ENCODE measurements at regions not wholly inside any gene's neighbourhood (a gene's known extent, or its start where the extent isn't known, plus 50 kb on each side); places are given as distances from the start of the nearest gene placed in this dataset.
"Not testable (repeated sequence)": the region's sequence is repeated elsewhere in the genome, so short reads cannot be mapped to it uniquely, and the experiment has no call there.

DNA sequence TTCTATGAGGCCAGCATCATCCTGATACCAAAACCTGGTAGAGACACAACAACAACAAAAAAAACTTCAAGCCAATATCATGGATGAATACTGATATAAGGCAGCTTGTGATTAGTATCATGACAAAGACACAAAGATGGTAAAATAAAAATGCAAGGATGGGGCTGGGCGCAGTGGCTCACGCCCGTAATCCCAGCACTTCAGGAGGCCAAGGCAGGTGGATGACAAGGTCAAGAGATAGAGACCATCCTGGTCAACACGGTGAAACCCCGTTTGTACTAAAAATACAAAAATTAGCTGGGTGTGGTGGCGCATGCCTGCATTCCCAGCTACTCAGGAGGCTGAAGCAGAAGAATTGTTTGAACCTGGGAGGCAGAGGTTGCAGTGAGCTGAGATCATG, 210.2 kb downstream of the POTEM start:
- not testable (repeated sequence) for H3K36me3 ChIP-seq (ENCODE audit: insufficient read depth, low read length); H3K9me3 ChIP-seq (ENCODE audit: control insufficient read depth, insufficient read depth, low read length); H3K4me1 ChIP-seq (ENCODE audit: insufficient read depth, low read length); H3K9ac ChIP-seq (ENCODE audit: low read depth, low read length)

DNA sequence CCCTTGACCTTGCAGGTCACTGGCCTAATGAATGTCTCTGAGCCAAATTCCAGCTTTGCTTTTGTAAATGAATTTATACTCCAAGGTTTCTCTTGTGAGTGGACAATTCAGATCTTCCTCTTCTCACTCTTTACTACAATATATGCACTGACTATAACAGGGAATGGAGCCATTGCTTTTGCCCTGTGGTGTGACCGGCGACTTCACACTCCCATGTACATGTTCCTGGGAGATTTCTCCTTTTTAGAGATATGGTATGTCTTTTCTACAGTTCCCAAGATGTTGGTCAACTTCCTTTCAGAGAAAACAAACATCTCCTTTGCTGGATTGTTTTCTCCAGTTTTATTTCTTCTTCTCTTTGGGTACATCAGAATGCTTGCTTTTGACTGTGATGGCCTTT, 213.1 kb downstream of the POTEM start:
- not testable (repeated sequence) for H3K4me1 ChIP-seq (ENCODE audit: insufficient read depth, low read length); H3K9me3 ChIP-seq (ENCODE audit: control insufficient read depth, insufficient read depth, low read length); H3K9ac ChIP-seq (ENCODE audit: low read depth, low read length); H3K36me3 ChIP-seq (ENCODE audit: insufficient read depth, low read length)

DNA sequence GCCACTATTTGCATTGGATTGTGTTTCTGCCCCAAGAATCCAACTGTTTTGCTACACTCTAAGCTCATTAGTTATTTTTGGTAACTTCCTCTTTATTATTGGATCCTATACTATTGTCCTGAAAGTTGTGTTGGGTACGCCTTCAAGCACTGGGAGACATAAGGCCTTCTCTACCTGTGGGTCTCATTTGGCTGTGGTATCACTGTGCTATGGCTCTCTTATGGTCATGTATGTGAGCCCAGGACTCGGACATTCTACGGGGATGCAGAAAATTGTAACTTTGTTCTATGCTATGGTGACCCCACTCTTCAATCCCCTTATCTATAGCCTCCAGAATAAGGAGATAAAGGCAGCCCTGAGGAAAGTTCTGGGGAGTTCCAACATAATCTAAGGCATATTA, 213.6 kb downstream of the POTEM start:
- H3K4me1 ChIP-seq (ENCODE audit: insufficient read depth, low read length); H3K9ac ChIP-seq (ENCODE audit: low read depth, low read length); H3K9me3 ChIP-seq (ENCODE audit: control insufficient read depth, insufficient read depth, low read length): not testable (repeated sequence)

DNA sequence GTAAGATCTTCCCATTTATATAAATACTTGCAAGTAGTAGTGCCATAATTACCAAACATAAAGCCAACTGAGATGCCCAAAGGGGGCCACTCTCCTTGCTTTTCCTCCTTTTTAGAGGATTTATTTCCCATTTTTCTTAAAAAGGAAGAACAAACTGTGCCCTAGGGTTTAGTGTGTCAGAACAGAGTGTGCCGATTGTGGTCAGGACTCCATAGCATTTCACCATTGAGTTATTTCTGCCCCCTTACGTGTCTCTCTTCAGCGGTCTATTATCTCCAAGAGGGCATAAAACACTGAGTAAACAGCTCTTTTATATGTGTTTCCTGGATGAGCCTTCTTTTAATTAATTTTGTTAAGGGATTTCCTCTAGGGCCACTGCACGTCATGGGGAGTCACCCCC, 227.9 kb downstream of the POTEM start:
- not testable (repeated sequence) for H3K4me1 ChIP-seq (ENCODE audit: insufficient read depth, low read length); H3K9ac ChIP-seq (ENCODE audit: low read depth, low read length); H3K9me3 ChIP-seq (ENCODE audit: control insufficient read depth, insufficient read depth, low read length); H3K36me3 ChIP-seq (ENCODE audit: insufficient read depth, low read length)

More for the DNA sequence above, 213.6 kb downstream of the POTEM start:
- H3K36me3 ChIP-seq (ENCODE audit: insufficient read depth, low read length): not testable (repeated sequence)

DNA sequence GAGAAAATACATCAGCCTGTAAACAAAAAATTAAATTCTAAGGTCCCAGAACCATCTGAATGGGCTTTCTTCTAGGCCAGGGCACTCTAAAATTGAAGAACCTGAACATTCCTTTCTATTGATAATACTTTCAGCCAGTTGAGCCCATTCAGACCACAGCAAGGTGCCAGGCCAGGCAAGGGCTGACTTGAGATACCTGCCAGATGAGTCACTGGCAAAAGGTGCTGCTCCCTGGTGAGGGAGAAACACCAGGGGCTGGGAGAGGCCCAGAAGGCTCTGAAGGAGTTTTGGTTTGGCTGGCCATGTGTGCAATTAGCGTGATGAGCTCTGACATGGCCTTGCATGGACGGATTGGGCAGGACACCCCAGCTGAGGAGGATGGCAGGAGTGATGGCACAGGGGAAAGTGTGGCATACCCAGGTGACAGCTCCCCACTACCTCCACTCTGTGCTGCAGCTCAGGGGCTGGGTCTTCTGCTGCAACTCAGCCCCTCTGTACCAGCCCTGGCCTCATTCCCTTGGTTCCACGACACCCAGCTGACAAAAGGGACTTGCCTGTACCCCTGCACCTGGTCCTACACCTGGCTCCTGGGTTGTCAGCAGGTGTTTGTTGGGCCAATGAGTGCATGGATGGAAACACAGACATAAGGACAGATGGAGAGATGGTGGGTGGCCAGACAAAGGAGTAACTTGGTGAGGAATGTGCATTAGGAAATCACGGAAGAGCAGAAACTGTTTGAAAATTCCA, 230.4 kb downstream of the POTEM start:
- H3K4me1 ChIP-seq (ENCODE audit: insufficient read depth, low read length); H3K9me3 ChIP-seq (ENCODE audit: control insufficient read depth, insufficient read depth, low read length); H3K9ac ChIP-seq (ENCODE audit: low read depth, low read length); H3K36me3 ChIP-seq (ENCODE audit: insufficient read depth, low read length): not testable (repeated sequence)

DNA sequence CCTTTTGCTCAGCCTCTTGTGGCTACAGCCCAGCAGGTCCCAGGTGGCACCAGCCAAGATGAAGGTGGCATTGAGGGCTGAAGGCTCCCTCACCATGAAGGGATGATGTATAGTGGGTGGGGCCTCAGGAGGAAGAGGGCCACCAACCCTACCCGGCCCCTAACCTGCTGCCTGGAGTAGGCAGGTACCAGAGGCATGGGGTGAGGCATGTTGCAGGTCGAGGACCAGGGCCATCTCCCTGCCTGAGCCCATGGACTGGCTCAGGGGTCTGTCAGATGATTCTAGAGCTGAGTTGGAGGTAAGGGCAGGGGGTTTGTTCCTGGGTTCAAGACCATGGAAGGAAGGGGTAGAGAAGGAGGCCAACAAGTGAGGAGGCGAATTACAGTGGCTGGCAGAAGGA, 231.1 kb downstream of the POTEM start:
- H3K36me3 ChIP-seq (ENCODE audit: insufficient read depth, low read length); H3K9me3 ChIP-seq (ENCODE audit: control insufficient read depth, insufficient read depth, low read length); H3K4me1 ChIP-seq (ENCODE audit: insufficient read depth, low read length); H3K9ac ChIP-seq (ENCODE audit: low read depth, low read length): not testable (repeated sequence)

DNA sequence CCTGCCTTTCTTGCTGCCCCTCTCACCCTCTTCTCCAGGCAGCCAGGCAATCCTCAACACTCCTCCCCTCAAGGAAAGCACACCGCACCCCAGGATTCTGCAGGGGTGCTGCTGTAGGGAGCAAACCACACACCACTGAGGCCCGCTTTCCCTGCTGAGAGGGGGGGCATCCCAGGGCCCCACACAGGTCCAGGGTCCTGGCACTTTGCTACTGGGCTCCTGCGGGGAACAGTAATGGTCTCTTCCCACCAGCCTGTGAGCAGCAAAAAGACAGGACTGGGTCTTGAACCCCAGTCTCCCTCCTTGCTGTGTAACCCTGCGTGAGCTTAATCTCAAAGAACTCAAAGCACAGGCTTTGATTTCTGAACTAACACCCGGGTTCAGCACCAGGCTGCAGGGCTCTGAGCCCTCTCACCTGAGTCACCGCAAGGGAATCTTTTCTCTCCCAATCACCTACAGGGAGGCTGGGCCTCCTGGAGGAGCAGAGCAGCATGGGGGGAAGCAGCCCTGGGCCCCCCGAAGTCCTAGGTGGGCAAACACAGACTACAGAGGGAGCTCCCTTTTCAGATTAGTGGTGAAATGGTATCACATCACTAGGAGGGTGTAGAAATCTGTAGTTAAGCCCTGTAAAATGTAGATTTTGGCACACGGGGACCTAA, 232.6 kb downstream of the POTEG start:
- not testable (repeated sequence) for H3K4me1 ChIP-seq (ENCODE audit: insufficient read depth, low read length); H3K36me3 ChIP-seq (ENCODE audit: insufficient read depth, low read length); H3K9ac ChIP-seq (ENCODE audit: low read depth, low read length); H3K9me3 ChIP-seq (ENCODE audit: control insufficient read depth, insufficient read depth, low read length)

DNA sequence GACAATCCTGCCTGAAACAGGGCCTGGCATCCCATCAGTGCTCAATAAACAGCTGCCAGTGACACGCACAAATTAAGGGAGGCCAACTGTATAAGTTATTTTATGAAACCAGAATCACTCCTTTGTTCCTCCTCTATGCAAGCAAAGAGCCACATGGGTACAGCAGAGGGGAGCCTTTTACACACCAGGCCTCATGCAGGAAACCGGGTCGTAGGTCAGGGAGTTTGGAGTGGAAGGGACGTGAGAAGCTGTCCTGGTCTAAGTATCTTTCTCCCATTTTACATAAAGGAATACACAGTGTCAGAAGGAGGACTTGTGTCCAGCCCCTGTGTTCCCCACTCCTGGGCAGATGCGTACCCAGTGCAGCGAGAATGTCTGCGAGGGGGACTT, 232.1 kb downstream of the POTEG start:
- not testable (repeated sequence) for H3K4me1 ChIP-seq (ENCODE audit: insufficient read depth, low read length); H3K36me3 ChIP-seq (ENCODE audit: insufficient read depth, low read length); H3K9me3 ChIP-seq (ENCODE audit: control insufficient read depth, insufficient read depth, low read length); H3K9ac ChIP-seq (ENCODE audit: low read depth, low read length)

DNA sequence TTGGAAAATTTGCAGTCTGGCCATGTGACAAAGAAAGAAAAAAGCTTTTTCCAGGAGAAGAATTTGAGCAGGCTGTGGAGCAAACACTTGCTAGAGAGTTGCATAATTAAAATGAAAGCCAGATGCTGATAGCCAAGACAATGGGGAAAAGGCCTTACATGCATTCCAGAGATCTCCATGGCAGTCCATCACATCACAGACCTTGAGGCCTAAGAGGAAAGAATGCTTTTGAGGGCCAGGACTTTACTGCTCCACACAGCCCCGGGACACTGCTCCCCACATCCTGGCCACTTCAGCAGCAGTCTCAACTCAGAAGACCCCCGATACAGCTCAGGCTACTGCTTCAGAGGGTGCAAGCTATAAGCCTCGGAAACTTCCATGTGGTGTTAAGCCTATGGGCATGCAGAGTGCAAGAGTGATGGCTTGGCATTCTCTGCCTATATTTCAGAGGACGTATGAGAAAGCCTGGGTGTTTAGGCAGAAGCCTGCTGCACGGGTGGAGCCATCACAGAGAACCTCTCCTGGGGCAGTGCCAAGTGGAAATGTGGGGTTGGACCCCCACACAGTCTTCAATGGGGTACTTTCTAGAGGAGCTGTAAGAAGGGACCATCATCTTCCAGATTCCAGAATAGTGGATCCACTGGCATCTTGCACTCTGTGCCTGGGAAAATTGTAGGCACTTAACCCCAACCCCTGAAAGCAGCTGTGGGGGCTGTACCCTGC, 230.7 kb downstream of the POTEG start:
- H3K9ac ChIP-seq (ENCODE audit: low read depth, low read length); H3K9me3 ChIP-seq (ENCODE audit: control insufficient read depth, insufficient read depth, low read length); H3K36me3 ChIP-seq (ENCODE audit: insufficient read depth, low read length); H3K4me1 ChIP-seq (ENCODE audit: insufficient read depth, low read length): not testable (repeated sequence)

DNA sequence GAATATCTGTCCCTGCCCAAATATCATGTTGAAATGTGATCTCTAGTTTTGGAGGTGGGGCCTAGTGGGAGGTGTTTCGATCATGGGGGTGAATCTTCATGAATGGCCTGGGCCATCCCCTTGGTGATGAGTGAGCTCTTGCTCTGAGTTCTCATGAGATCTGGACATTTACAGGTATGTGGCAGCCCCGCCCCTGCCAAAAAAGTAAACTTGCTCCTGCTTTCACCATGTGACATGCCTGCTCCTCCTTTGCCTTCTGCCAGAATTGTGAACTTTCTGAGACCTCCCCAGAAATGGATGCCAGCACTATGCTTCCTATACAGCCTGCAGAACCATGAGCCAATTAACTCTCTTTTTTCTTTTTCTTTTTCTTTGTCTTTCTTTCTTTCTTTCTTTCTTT, 229.3 kb downstream of the POTEG start:
- H3K9ac ChIP-seq (ENCODE audit: low read depth, low read length); H3K4me1 ChIP-seq (ENCODE audit: insufficient read depth, low read length); H3K9me3 ChIP-seq (ENCODE audit: control insufficient read depth, insufficient read depth, low read length); H3K36me3 ChIP-seq (ENCODE audit: insufficient read depth, low read length): not testable (repeated sequence)

DNA sequence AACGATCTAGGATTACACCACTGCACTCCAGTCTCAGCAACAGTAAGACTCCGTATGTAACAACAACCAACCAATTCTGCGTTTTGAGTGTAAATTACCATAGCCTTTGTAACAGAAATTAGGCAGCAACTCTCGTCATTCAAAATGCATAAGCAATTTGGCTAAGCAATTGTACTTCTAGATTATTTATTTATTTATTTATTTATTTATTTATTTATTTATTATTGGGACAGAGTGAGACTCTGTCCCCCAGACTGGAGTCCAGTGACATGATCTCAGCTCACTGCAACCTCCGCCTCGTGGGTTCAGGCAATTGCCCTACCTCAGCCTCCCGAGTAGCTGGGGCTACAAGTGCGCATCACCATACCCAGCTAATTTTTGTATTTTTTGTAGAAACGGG, 217.7 kb downstream of the POTEG start:
- H3K36me3 ChIP-seq (ENCODE audit: insufficient read depth, low read length); H3K9ac ChIP-seq (ENCODE audit: low read depth, low read length); H3K4me1 ChIP-seq (ENCODE audit: insufficient read depth, low read length); H3K9me3 ChIP-seq (ENCODE audit: control insufficient read depth, insufficient read depth, low read length): not testable (repeated sequence)

DNA sequence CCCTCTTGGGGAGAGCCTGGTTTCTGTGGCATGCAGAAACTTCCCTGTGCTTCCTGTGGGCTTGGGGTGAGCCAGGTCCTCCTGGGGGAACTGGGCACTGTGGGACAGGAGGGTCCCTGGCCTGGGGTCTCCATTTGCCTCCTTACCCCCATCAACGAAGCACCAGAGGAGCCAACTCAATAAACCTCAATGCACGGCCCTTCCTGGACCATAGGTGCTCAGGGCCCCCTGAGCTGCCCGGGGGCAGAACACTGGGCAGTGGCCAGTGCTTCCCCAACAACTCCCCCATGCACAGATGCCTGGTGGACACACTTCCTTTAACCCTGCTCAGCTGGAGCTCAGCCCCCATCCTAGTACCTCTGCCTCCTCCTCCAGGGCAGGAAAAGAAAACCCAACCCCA, 214.7 kb downstream of the POTEG start:
- H3K36me3 ChIP-seq (ENCODE audit: insufficient read depth, low read length); H3K9ac ChIP-seq (ENCODE audit: low read depth, low read length); H3K9me3 ChIP-seq (ENCODE audit: control insufficient read depth, insufficient read depth, low read length); H3K4me1 ChIP-seq (ENCODE audit: insufficient read depth, low read length): not testable (repeated sequence)

DNA sequence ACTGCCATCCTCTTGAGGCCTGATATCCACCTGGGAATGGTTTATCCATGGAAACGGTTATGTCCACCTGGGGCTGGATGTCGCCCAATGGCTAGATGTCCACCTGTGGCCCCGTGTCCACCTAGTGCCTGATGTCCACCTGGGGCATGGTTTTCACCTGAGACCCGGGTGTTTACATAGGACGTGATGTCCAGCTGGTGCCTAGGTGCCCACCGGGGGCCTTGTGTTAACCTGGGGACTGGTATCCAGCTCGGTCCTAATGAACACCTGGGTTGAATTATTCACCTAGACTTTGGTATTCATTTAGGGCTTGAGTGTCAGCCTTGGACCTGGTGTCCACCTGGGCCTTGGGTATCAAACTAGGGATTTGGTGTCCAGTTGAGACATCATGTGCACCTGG, 202.7 kb downstream of the POTEG start:
- not testable (repeated sequence) for H3K9me3 ChIP-seq (ENCODE audit: control insufficient read depth, insufficient read depth, low read length); H3K36me3 ChIP-seq (ENCODE audit: insufficient read depth, low read length); H3K4me1 ChIP-seq (ENCODE audit: insufficient read depth, low read length); H3K9ac ChIP-seq (ENCODE audit: low read depth, low read length)

DNA sequence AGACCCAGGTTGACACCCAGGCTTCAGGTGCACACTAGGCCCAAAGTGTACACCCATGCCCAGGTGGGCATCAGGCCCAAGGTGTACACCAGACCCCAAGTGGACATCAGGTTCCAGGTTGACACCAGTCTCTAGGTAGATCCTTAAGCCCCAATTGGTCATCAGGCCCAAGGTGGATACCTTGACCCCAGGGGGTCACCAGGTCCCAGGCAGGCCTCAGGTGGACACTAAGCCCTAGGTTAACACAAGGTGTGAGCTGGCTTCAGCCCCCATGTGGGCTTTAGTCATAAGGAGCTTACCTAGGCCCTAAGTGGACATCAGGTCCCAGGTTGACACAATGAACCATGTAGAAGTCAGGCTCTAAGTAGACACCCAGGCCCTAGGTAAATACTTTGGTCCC, 200.1 kb downstream of the POTEG start:
- H3K9me3 ChIP-seq (ENCODE audit: control insufficient read depth, insufficient read depth, low read length); H3K36me3 ChIP-seq (ENCODE audit: insufficient read depth, low read length); H3K4me1 ChIP-seq (ENCODE audit: insufficient read depth, low read length); H3K9ac ChIP-seq (ENCODE audit: low read depth, low read length): not testable (repeated sequence)

DNA sequence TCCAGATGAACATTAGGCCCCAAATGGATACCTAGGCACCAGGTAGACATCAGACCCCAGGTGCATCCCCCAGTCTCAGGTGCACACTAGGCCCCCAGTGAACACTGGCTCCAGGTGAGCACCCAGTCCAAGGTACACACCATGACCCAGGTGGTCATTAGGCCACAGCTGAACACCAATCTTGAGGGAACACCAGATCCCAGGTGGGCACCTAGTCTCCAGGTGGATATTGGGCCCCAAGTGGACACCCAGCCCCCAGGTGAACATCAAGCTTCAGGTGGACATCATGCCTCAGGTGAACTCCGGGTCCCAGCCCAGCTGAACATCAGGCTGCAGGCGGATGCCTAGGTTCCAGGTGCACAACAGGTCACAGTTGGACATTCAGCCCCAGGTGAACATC, 196.5 kb downstream of the POTEG start:
- H3K9ac ChIP-seq (ENCODE audit: low read depth, low read length); H3K9me3 ChIP-seq (ENCODE audit: control insufficient read depth, insufficient read depth, low read length); H3K36me3 ChIP-seq (ENCODE audit: insufficient read depth, low read length); H3K4me1 ChIP-seq (ENCODE audit: insufficient read depth, low read length): not testable (repeated sequence)
